Activated CD4-positive, alpha-beta T cell treated with anti-CD3 and anti-CD28 coated beads, Interleukin-2, Interleukin-6, amounts not matched to agents 100 ng/mL and 50 ng/mL, durations not matched to agents 16 hours and 8 hours (primary cell): ENCODE measurements at regions not wholly inside any gene's neighbourhood (a gene's known extent, or its start where the extent isn't known, plus 50 kb on each side); places are given as distances from the start of the nearest gene placed in this dataset.

Source experiments
- DNase-seq: peaks from one replicate; pipeline ENCODE4 v3.0.0-alpha.2; 2020

- no peak for DNase-seq
Measured at GRCh38 chr13:24052547-24053518, 107.7 kb upstream of the SPATA13 start.

GRCh38 chr13:24053519-24054251, 106.8 kb upstream of the SPATA13 start:
- peak; percentile 85 for DNase-seq

- DNase-seq: no peak
Measured at GRCh38 chr13:24056616-24057137, 103.8 kb upstream of the SPATA13 start.

- DNase-seq: no peak
Measured at GRCh38 chr13:24060993-24061392, 99.5 kb upstream of the SPATA13 start.

- DNase-seq: no peak
Measured at GRCh38 chr13:24063281-24063877, 97.1 kb upstream of the SPATA13 start.

- no peak for DNase-seq
Measured at GRCh38 chr13:24064371-24064770, 96.1 kb upstream of the SPATA13 start.

GRCh38 chr13:24065176-24065575, 95.3 kb upstream of the SPATA13 start:
- no peak for DNase-seq

GRCh38 chr13:24066405-24067295, 93.9 kb upstream of the SPATA13 start:
- no peak for DNase-seq

- no peak for DNase-seq
Measured at GRCh38 chr13:24068472-24068871, 92.0 kb upstream of the SPATA13 start.

- no peak for DNase-seq
Measured at GRCh38 chr13:24071016-24071415, 89.5 kb upstream of the SPATA13 start.

- no peak for DNase-seq
Measured at GRCh38 chr13:24071423-24072075, 89.0 kb upstream of the SPATA13 start.

GRCh38 chr13:24073657-24074056, 86.9 kb upstream of the SPATA13 start:
- DNase-seq: no peak

- DNase-seq: no peak
Measured at GRCh38 chr13:24074678-24075077, 85.8 kb upstream of the SPATA13 start.

GRCh38 chr13:24075137-24075975, 85.2 kb upstream of the SPATA13 start:
- DNase-seq: no peak

GRCh38 chr13:24076109-24076508, 84.4 kb upstream of the SPATA13 start:
- no peak for DNase-seq

GRCh38 chr13:24076636-24077035, 83.9 kb upstream of the SPATA13 start:
- no peak for DNase-seq

GRCh38 chr13:24080134-24080533, 80.4 kb upstream of the SPATA13 start:
- DNase-seq: no peak

- DNase-seq: no peak
Measured at GRCh38 chr13:24081387-24081786, 79.1 kb upstream of the SPATA13 start.

GRCh38 chr13:24083141-24083540, 77.4 kb upstream of the SPATA13 start:
- DNase-seq: no peak

GRCh38 chr13:24083722-24084421, 76.6 kb upstream of the SPATA13 start:
- no peak for DNase-seq
